ENCODE measurements at regions not wholly inside any gene's neighbourhood (a gene's known extent, or its start where the extent isn't known, plus 50 kb on each side); places are given as distances from the start of the nearest gene placed in this dataset.

DNA sequence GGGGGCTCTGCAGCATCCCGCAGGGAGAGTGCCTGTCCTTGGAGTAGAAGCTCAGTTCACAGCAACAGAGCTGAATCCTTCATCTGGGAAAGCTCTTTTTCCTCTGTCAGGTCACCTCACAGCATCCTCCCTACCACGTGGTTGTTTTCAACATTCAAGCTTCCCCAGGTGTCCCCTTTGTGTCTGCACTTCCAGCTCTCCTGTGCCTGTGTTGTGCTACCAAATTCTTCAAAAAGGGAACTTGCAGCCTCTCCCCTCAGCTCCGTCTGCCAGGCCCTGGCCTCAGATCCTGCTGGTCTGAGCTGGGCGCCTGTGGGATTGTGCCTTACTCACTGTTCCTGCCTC lies 108.4 kb downstream of the FOXF2 start:
- DNase-seq (ENCODE audit: low read depth, low spot score), result no peak
- Histone ChIP-seq H3K27ac (ENCODE audit: low read length) (no peak overlapping the region), H3K9me3 (ENCODE audit: control insufficient read depth, insufficient read depth, low read length) (no peaks in the 10 kb centered on the region), H3K27me3 (ENCODE audit: control insufficient read depth, insufficient read depth, low read length) (no peaks in the 10 kb centered on the region), H3K36me3 (ENCODE audit: control insufficient read depth, insufficient read depth, low read length) (no peaks in the 10 kb centered on the region), H3K4me3 (ENCODE audit: low read length) (no peak overlapping the region), H3K4me1 (ENCODE audit: control insufficient read depth, insufficient read depth, low read length) (peaks cover 5% of the 10 kb centered on the region; the same call in 1 of the 2 replicates)
- WGBS (ENCODE audit: insufficient coverage, insufficient read length), result no CpG with 5 or more reads among the region's 4 CpGs

DNA sequence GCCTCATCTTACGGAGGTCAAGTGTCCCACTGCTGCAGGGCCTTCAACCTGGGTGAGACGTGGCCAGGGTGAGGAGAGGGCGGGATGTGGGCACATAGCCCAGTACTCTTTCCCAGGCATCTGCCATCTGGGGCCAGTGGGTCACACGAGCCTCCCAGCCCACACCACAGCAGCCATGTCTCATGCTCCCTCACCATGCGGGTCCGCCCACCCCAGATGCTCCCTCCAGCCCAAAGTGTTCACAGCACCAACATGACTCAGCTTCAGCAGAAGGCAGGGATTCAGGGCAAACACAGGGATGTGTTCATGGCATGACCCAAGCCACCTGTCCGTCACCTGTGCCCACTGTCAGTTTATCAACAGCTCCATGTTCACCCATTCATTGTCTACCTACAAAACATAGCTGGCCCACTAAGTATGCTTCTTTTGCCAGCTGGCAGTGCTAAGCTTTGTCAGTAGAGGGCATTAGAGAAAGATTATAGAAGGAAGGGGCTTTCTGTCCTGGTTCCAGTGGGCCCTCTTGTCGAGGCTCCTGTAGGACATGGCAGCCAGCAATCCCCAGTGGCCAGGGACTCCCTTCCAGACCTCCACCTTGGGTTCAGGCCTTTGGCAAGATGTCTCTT lies 109.2 kb downstream of the FOXF2 start:
- H3K4me1 ChIP-seq (ENCODE audit: control insufficient read depth, insufficient read depth, low read length), result peaks cover 5% of the 10 kb centered on the region; the same call in 1 of the 2 replicates
- WGBS (ENCODE audit: insufficient coverage, insufficient read length), result no CpG with 5 or more reads among the region's 8 CpGs
- H3K27me3 ChIP-seq (ENCODE audit: control insufficient read depth, insufficient read depth, low read length), result no peaks in the 10 kb centered on the region
- no peak overlapping the region for H3K4me3 ChIP-seq (ENCODE audit: low read length)
- DNase-seq (ENCODE audit: low read depth, low spot score), result no peak
- H3K36me3 ChIP-seq (ENCODE audit: control insufficient read depth, insufficient read depth, low read length), result no peaks in the 10 kb centered on the region
- H3K27ac ChIP-seq (ENCODE audit: low read length), result no peak overlapping the region
- H3K9me3 ChIP-seq (ENCODE audit: control insufficient read depth, insufficient read depth, low read length), result no peaks in the 10 kb centered on the region

DNA sequence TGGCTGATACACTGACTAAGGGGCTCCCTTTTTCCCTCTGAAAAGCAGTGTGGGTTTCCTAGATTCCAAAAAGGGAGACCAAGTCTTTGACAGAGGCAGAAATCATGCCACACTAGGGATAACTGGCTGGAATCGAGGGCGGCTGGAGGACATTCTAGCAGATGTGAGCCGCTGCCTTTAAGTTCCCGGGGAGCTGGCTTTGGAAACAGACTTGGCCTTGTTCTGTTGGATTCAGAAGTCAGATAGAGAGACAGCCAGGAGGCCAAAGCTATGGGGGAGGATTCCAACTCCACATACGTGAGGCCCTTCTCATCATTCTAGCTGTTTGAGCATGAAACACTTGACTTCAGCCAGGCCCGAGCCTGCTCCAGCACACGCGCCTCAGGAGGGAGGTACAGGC lies 109.9 kb upstream of the FOXC1 start:
- H3K36me3 ChIP-seq (ENCODE audit: control insufficient read depth, insufficient read depth, low read length), result no peaks in the 10 kb centered on the region
- peaks cover 5% of the 10 kb centered on the region; the same call in 1 of the 2 replicates for H3K4me1 ChIP-seq (ENCODE audit: control insufficient read depth, insufficient read depth, low read length)
- H3K27ac ChIP-seq (ENCODE audit: low read length), result no peak overlapping the region
- no peak for DNase-seq (ENCODE audit: low read depth, low spot score)
- no peaks in the 10 kb centered on the region for H3K9me3 ChIP-seq (ENCODE audit: control insufficient read depth, insufficient read depth, low read length)
- H3K4me3 ChIP-seq (ENCODE audit: low read length), result no peak overlapping the region
- no peaks in the 10 kb centered on the region for H3K27me3 ChIP-seq (ENCODE audit: control insufficient read depth, insufficient read depth, low read length)
- WGBS (ENCODE audit: insufficient coverage, insufficient read length), result no CpG with 5 or more reads among the region's 8 CpGs

DNA sequence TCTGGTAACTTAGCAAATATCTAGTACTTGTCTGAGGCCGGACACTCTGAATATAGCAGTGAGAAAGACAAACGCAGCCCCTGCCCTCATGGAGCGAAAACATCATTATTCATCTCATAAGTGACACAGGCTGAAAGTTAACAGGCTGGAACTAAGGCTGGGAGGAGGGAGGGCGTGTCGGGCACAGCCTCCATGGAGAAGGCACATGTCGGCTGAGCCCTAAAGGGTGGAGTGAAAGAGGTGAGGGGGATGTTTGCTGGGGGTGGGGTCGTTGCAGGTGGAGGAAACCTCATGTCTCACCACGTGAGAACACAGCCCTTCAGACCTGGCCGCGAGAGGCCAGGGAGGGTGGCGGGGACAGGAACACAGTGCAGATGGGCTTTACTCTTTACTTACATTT lies 108.8 kb upstream of the FOXC1 start:
- H3K36me3 ChIP-seq (ENCODE audit: control insufficient read depth, insufficient read depth, low read length), result no peaks in the 10 kb centered on the region
- no peak for DNase-seq (ENCODE audit: low read depth, low spot score)
- no peak overlapping the region for H3K27ac ChIP-seq (ENCODE audit: low read length)
- peaks cover 5% of the 10 kb centered on the region; the same call in 1 of the 2 replicates for H3K4me1 ChIP-seq (ENCODE audit: control insufficient read depth, insufficient read depth, low read length)
- no peaks in the 10 kb centered on the region for H3K9me3 ChIP-seq (ENCODE audit: control insufficient read depth, insufficient read depth, low read length)
- no peak overlapping the region; the same call in 1 of the 2 replicates for H3K4me3 ChIP-seq (ENCODE audit: low read length)
- no peaks in the 10 kb centered on the region for H3K27me3 ChIP-seq (ENCODE audit: control insufficient read depth, insufficient read depth, low read length)
- no CpG with 5 or more reads among the region's 11 CpGs for WGBS (ENCODE audit: insufficient coverage, insufficient read length)

DNA sequence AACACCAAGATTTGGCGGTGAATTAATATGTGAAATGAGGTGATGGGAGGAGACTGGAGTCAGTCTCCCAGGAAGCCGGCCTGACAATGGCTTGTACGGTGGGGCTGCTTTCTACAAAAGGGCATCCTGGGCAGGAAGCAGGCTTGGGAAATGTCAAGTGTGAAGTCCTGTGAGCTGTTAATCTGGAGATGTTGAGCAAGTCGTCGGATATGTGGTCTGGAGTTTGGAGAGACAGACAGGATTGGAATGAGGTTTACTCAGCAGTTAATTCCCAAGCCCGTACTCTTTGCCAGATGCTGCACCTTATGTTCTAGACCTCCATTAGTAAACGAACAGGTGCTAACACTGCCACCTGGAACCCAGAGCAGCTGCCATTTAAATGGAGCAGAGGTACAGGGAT lies 107.7 kb upstream of the FOXC1 start:
- Histone ChIP-seq H3K4me3 (ENCODE audit: low read length) (no peak overlapping the region), H3K27ac (ENCODE audit: low read length) (no peak overlapping the region), H3K36me3 (ENCODE audit: control insufficient read depth, insufficient read depth, low read length) (no peaks in the 10 kb centered on the region), H3K9me3 (ENCODE audit: control insufficient read depth, insufficient read depth, low read length) (no peaks in the 10 kb centered on the region), H3K27me3 (ENCODE audit: control insufficient read depth, insufficient read depth, low read length) (no peaks in the 10 kb centered on the region), H3K4me1 (ENCODE audit: control insufficient read depth, insufficient read depth, low read length) (peaks cover 5% of the 10 kb centered on the region; the same call in 1 of the 2 replicates)
- DNase-seq (ENCODE audit: low read depth, low spot score), result no peak
- WGBS (ENCODE audit: insufficient coverage, insufficient read length), result no CpG with 5 or more reads among the region's 7 CpGs

DNA sequence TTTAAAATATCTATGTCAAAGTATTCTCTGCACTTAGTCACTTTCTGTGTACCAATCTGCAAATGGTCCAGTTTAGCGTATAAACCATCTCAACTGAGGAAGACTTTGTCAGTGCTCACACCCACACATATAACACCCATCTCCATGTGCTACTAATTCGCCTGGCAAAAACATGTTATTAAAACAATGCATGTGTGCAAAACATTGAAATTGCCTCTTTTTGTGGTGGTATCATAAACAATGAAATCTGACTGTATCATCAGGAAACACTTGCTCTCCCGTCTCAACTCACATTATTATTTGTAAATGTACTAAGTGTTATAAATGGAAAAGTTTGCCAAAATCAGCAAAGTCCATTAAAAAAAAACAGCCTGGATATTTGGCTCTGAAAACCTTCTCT lies 105.9 kb upstream of the FOXC1 start:
- Histone ChIP-seq H3K27me3 (ENCODE audit: control insufficient read depth, insufficient read depth, low read length) (no peaks in the 10 kb centered on the region), H3K4me3 (ENCODE audit: low read length) (no peak overlapping the region), H3K4me1 (ENCODE audit: control insufficient read depth, insufficient read depth, low read length) (no peaks in the 10 kb centered on the region), H3K36me3 (ENCODE audit: control insufficient read depth, insufficient read depth, low read length) (no peaks in the 10 kb centered on the region), H3K27ac (ENCODE audit: low read length) (no peak overlapping the region), H3K9me3 (ENCODE audit: control insufficient read depth, insufficient read depth, low read length) (no peaks in the 10 kb centered on the region)
- WGBS (ENCODE audit: insufficient coverage, insufficient read length), result no CpG with 5 or more reads among the region's 3 CpGs
- no peak for DNase-seq (ENCODE audit: low read depth, low spot score)

DNA sequence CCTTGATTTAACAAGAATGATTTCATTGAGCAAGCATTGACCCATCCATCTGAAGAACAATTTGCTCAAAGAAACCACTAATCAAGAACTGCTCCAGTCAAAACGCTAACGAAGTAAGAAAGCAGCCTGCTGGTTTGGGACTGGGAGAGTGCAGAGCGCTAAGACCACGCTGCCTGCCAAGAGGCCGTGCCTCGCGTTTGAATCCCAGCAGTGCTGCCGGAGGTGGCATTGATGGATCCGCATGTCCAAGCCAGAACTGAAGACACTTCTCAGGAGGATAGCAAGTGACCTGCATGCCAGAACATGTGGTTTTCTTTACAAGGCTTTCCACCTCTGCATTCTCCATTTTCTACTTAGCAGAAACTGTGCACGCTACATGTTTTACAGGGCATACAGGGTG lies 105.2 kb upstream of the FOXC1 start:
- H3K4me3 ChIP-seq (ENCODE audit: low read length), result no peak overlapping the region
- no peaks in the 10 kb centered on the region for H3K27me3 ChIP-seq (ENCODE audit: control insufficient read depth, insufficient read depth, low read length)
- H3K27ac ChIP-seq (ENCODE audit: low read length), result no peak overlapping the region
- no peaks in the 10 kb centered on the region for H3K36me3 ChIP-seq (ENCODE audit: control insufficient read depth, insufficient read depth, low read length)
- no CpG with 5 or more reads among the region's 10 CpGs for WGBS (ENCODE audit: insufficient coverage, insufficient read length)
- DNase-seq (ENCODE audit: low read depth, low spot score), result no peak
- H3K9me3 ChIP-seq (ENCODE audit: control insufficient read depth, insufficient read depth, low read length), result no peaks in the 10 kb centered on the region
- no peaks in the 10 kb centered on the region for H3K4me1 ChIP-seq (ENCODE audit: control insufficient read depth, insufficient read depth, low read length)

DNA sequence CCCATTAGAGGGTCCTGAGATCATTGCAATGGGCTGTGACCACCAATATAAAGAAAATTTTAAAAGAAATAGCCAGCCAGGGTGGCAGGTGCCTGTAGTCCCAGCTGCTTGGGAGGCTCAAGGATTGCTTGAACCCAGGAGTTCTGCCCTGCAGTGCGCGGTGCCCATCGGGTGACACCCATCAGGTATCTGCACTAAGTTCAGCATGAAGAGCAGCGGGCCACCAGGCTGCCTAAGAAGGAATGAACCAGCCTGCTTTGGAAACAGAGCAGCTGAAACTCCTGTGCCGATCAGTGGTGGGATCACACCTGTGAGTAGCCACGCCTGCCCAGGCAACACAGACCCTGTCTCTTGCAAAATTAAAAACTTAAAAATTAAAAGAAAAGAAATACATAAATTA lies 102.5 kb upstream of the FOXC1 start:
- H3K4me1 ChIP-seq (ENCODE audit: control insufficient read depth, insufficient read depth, low read length), result peaks cover 4% of the 10 kb centered on the region
- H3K9me3 ChIP-seq (ENCODE audit: control insufficient read depth, insufficient read depth, low read length), result no peaks in the 10 kb centered on the region
- no peaks in the 10 kb centered on the region; the same call in 1 of the 2 replicates for H3K27me3 ChIP-seq (ENCODE audit: control insufficient read depth, insufficient read depth, low read length)
- DNase-seq (ENCODE audit: low read depth, low spot score), result no peak
- no peaks in the 10 kb centered on the region for H3K36me3 ChIP-seq (ENCODE audit: control insufficient read depth, insufficient read depth, low read length)
- H3K4me3 ChIP-seq (ENCODE audit: low read length), result no peak overlapping the region
- WGBS (ENCODE audit: insufficient coverage, insufficient read length), result no CpG with 5 or more reads among the region's 6 CpGs
- no peak overlapping the region for H3K27ac ChIP-seq (ENCODE audit: low read length)

DNA sequence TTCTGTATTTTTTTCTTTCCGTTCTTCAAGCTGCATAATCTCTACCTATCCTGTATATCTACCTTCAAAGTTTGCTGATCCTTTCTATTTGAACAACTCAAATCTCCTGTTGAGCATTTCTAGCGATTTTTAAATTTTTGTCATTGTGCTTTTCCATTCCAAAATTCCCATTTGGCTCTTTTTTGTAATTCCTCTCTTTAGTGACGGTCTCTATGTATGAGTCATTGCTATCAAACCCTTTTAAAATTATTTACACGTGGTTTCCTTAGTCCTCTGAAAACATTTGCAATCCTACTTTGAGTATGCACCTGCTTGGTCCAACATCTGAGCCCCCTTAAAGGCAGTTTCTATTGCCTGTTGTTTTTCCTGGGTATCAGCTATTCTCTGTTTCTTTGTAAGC lies 100.5 kb upstream of the FOXC1 start:
- WGBS (ENCODE audit: insufficient coverage, insufficient read length), result no CpG with 5 or more reads among the region's 4 CpGs
- Histone ChIP-seq H3K9me3 (ENCODE audit: control insufficient read depth, insufficient read depth, low read length) (no peaks in the 10 kb centered on the region), H3K27me3 (ENCODE audit: control insufficient read depth, insufficient read depth, low read length) (no peaks in the 10 kb centered on the region; the same call in 1 of the 2 replicates), H3K4me3 (ENCODE audit: low read length) (no peak overlapping the region), H3K4me1 (ENCODE audit: control insufficient read depth, insufficient read depth, low read length) (peaks cover 4% of the 10 kb centered on the region), H3K36me3 (ENCODE audit: control insufficient read depth, insufficient read depth, low read length) (no peaks in the 10 kb centered on the region), H3K27ac (ENCODE audit: low read length) (no peak overlapping the region)
- no peak for DNase-seq (ENCODE audit: low read depth, low spot score)

DNA sequence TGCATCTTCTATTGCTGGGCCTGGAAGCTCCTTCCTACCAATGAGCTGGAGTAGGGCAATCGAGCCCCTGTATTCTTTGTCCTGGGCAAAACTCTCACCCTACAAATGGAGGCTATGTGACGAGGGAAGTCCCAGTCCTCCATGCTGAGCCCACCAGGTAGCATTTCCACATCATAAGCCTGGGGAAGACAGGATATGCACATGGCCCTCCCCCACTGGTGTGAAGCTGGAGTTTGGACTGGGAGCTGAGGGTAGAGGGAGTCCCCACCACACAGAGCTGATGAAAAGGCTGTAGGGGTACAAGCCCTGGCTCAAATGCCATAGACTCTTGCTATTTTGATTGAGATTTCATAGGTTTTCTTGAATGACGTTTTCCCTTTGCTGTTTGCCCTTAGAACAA lies 99.5 kb upstream of the FOXC1 start:
- peaks cover 4% of the 10 kb centered on the region for H3K4me1 ChIP-seq (ENCODE audit: control insufficient read depth, insufficient read depth, low read length)
- no peak for DNase-seq (ENCODE audit: low read depth, low spot score)
- no peak overlapping the region for H3K4me3 ChIP-seq (ENCODE audit: low read length)
- no peak overlapping the region for H3K27ac ChIP-seq (ENCODE audit: low read length)
- WGBS (ENCODE audit: insufficient coverage, insufficient read length), result no CpG with 5 or more reads among the region's 3 CpGs
- H3K27me3 ChIP-seq (ENCODE audit: control insufficient read depth, insufficient read depth, low read length), result no peaks in the 10 kb centered on the region; the same call in 1 of the 2 replicates
- H3K9me3 ChIP-seq (ENCODE audit: control insufficient read depth, insufficient read depth, low read length), result no peaks in the 10 kb centered on the region
- H3K36me3 ChIP-seq (ENCODE audit: control insufficient read depth, insufficient read depth, low read length), result no peaks in the 10 kb centered on the region

DNA sequence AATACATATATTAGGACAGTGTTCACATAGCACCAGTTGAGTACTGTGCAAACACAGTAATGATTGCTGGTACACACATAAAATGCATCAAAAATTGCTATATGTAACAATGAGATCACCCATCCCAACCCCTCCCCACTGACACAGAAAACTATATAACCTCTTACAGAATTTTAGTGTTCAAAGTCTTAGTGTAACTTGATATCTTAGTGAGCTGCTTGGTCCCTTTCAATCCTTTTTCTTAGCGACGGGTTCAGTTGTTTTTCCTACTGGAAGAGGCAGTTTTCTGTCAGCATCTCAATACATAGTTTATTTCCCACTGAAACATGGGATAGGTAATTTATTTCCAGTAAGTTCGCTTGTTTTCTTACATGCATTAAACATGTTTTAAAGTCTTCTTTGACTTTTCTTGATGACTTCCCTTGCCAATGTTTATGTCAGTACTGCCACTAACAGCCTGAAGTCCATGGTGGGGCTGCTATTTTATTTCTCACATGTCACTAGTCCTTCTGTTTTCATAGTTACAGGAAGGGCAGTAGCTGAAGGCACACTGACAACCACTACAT lies 96.4 kb upstream of the FOXC1 start:
- Histone ChIP-seq H3K4me1 (ENCODE audit: control insufficient read depth, insufficient read depth, low read length) (peaks cover 4% of the 10 kb centered on the region), H3K27ac (ENCODE audit: low read length) (no peak overlapping the region), H3K9me3 (ENCODE audit: control insufficient read depth, insufficient read depth, low read length) (no peaks in the 10 kb centered on the region), H3K27me3 (ENCODE audit: control insufficient read depth, insufficient read depth, low read length) (no peaks in the 10 kb centered on the region; the same call in 1 of the 2 replicates), H3K36me3 (ENCODE audit: control insufficient read depth, insufficient read depth, low read length) (no peaks in the 10 kb centered on the region), H3K4me3 (ENCODE audit: low read length) (no peak overlapping the region)
- no CpG with 5 or more reads among the region's 3 CpGs for WGBS (ENCODE audit: insufficient coverage, insufficient read length)
- DNase-seq (ENCODE audit: low read depth, low spot score), result no peak
